Neuronal stem cell (in vitro differentiated cells): ENCODE measurements at regions not wholly inside any gene's neighbourhood (a gene's known extent, or its start where the extent isn't known, plus 50 kb on each side); places are given as distances from the start of the nearest gene placed in this dataset.

Experiments used
- DNase-seq: peaks from one replicate; pipeline ENCODE4 v3.0.0-alpha.2; 2013; ENCODE audit warnings: low spot score
- H2AFZ ChIP-seq: one replicate; pipeline ENCODE4 v1.6.1; 2013; ENCODE audit warnings: mild to moderate bottlenecking, low read length, inconsistent platforms
- H2AK5ac ChIP-seq: 2 replicates; pipeline ENCODE4 v1.6.1; 2013; ENCODE audit warnings: low read depth, mild to moderate bottlenecking, inconsistent platforms, low read length, moderate library complexity, mixed read lengths
- H2BK120ac ChIP-seq: 2 replicates; pipeline ENCODE4 v1.6.1; 2013; ENCODE audit warnings: low read depth, mild to moderate bottlenecking, inconsistent platforms, low read length, moderate library complexity, mixed read lengths
- H2BK12ac ChIP-seq: one replicate; pipeline ENCODE4 v1.6.1; 2013; ENCODE audit warnings: low read length, inconsistent platforms
- H2BK15ac ChIP-seq: 2 replicates; pipeline ENCODE4 v1.6.1; 2013; ENCODE audit warnings: mild to moderate bottlenecking, low read length, inconsistent platforms, mixed read lengths
- H2BK5ac ChIP-seq: one replicate; pipeline ENCODE4 v1.6.1; 2013; ENCODE audit warnings: inconsistent platforms, mild to moderate bottlenecking, low read length, moderate library complexity
- H3K14ac ChIP-seq: one replicate; pipeline ENCODE4 v1.6.1; 2013; ENCODE audit warnings: low read length, inconsistent platforms
- H3K18ac ChIP-seq: 2 replicates; pipeline ENCODE4 v1.6.1; 2013; ENCODE audit warnings: low read length, inconsistent platforms
- H3K23ac ChIP-seq: 2 replicates; pipeline ENCODE4 v1.6.1; 2013; ENCODE audit warnings: low read depth, mild to moderate bottlenecking, mixed read lengths, low read length, inconsistent platforms; ENCODE audit not compliant: poor library complexity
- H3K27ac ChIP-seq: replicated peaks from 3 replicates; pipeline ENCODE4 v1.5.1; 2013; ENCODE audit warnings: low read length, inconsistent platforms
- H3K27me3 ChIP-seq, 3 experiments: 2 replicates each; pipeline ENCODE4 v1.6.1; 2013; ENCODE audit warnings: low read length in 3 of 3, mild to moderate bottlenecking in 2 of 3, inconsistent platforms in 1 of 3, low read depth in 1 of 3, mixed read lengths in 1 of 3, moderate library complexity in 1 of 3; ENCODE audit not compliant: control insufficient read depth in 3 of 3, insufficient read depth in 3 of 3
- H3K36me3 ChIP-seq, 2 donors: replicated peaks in 1 of 2; 2 replicates each; pipeline ENCODE4 v1.6.1; 2013; ENCODE audit warnings: low read length in 2 of 2; ENCODE audit not compliant: control insufficient read depth in 2 of 2, insufficient read depth in 2 of 2
- H3K4ac ChIP-seq: 2 replicates; pipeline ENCODE4 v1.6.1; 2013; ENCODE audit warnings: inconsistent platforms, mild to moderate bottlenecking, low read length, moderate library complexity
- H3K4me1 ChIP-seq, 2 donors: 1 replicate in 1 of 2; 2 replicates in 1 of 2; pipeline ENCODE4 v1.6.1; 2013; ENCODE audit warnings: low read length in 2 of 2, low read depth in 1 of 2; ENCODE audit not compliant: control insufficient read depth in 2 of 2, insufficient read depth in 1 of 2
- H3K4me2 ChIP-seq: one replicate; pipeline ENCODE4 v1.6.1; 2013; ENCODE audit warnings: mild to moderate bottlenecking, low read length, inconsistent platforms; ENCODE audit not compliant: insufficient read depth, poor library complexity, severe bottlenecking
- H3K4me3 ChIP-seq, 2 donors: 2 replicates each; pipeline ENCODE4 v1.5.1; 2013; ENCODE audit warnings: low read length in 2 of 2, mild to moderate bottlenecking in 2 of 2, inconsistent platforms in 1 of 2, moderate library complexity in 1 of 2
- H3K79me1 ChIP-seq: one replicate; pipeline ENCODE4 v1.6.1; 2013; ENCODE audit warnings: low read depth, mild to moderate bottlenecking, inconsistent platforms, low read length, moderate library complexity
- H3K9ac ChIP-seq: one replicate; pipeline ENCODE4 v1.6.1; 2013; ENCODE audit warnings: mild to moderate bottlenecking, low read depth, low read length, inconsistent platforms; ENCODE audit not compliant: poor library complexity
- H3K9me3 ChIP-seq, 2 donors: replicated peaks in 1 of 2; 2 replicates each; pipeline versions ENCODE3 to v1.6.1; 2013; ENCODE audit warnings: low read length in 2 of 2, mild to moderate bottlenecking in 2 of 2, inconsistent platforms in 1 of 2, low read depth in 1 of 2, mixed read lengths in 1 of 2, moderate library complexity in 1 of 2; ENCODE audit not compliant: control insufficient read depth in 2 of 2, insufficient read depth in 1 of 2
- H4K8ac ChIP-seq: one replicate; pipeline ENCODE4 v1.6.1; 2013; ENCODE audit warnings: low read depth, mild to moderate bottlenecking, inconsistent platforms, low read length, moderate library complexity
- H4K91ac ChIP-seq: one replicate; pipeline ENCODE4 v1.6.1; 2013; ENCODE audit warnings: low read length, low read depth, mild to moderate bottlenecking, inconsistent platforms; ENCODE audit not compliant: poor library complexity
- WGBS, 2 donors: extraction: QIAGEN DNeasy Blood & Tissue Kit; methylation state at CpG; one replicate each; pipeline ENCODE4 v1.1.7; 2013; ENCODE audit warnings: missing lambda C conversion rate in 2 of 2, mixed read lengths in 1 of 2; ENCODE audit not compliant: insufficient read length in 2 of 2, insufficient replicate concordance in 1 of 2; ENCODE audit errors: extremely low coverage in 2 of 2; 5-methylcytosine and 5-hydroxymethylcytosine counted together

DNA sequence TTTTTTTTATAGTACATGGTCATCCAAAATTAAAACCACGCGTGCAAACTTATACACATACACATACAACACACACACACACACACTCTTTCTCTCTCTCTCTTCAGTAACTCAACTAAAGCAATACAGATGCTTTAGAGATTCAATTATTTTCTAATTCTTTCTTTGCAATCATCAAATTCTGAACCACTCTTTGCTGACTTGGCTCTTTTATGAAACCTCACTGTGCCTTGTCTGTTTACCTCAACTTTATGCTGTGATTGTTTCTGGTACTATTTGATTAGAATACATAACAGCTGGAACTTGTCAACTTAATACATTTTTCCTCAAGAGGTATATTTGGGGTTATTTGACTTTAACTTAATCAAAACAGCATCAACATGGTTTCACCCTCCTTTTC, 1309.7 kb downstream of the ROBO2 start:
- no CpG with 5 or more reads among the region's 2 CpGs for WGBS, 2 donors

GRCh38 chr3:78351334-78351733, 1311.4 kb downstream of the ROBO2 start:
- no peak overlapping the region for H3K4ac ChIP-seq
- no peaks in the 10 kb centered on the region for H3K27me3 ChIP-seq
- H2BK12ac ChIP-seq: no peak overlapping the region
- no peak overlapping the region for H3K27ac ChIP-seq
- H3K14ac ChIP-seq: no peak overlapping the region
- DNase-seq: no peak
- no peak overlapping the region for H2BK120ac ChIP-seq
- H3K79me1 ChIP-seq: no peaks in the 10 kb centered on the region
- H3K4me1 ChIP-seq: peaks cover 0 to 7% of the 10 kb centered on the region in 2 donors
- no peak overlapping the region for H3K4me3 ChIP-seq
- WGBS, 2 donors: no CpG with 5 or more reads among the region's 3 CpGs
- H3K18ac ChIP-seq: no peak overlapping the region
- H2BK5ac ChIP-seq: no peak overlapping the region
- no peak overlapping the region for H2BK15ac ChIP-seq
- no peaks in the 10 kb centered on the region for H3K36me3 ChIP-seq
- H4K8ac ChIP-seq: no peak overlapping the region
- no peak overlapping the region for H2AK5ac ChIP-seq
- H4K91ac ChIP-seq: no peak overlapping the region
- peaks cover 0 to 2% of the 10 kb centered on the region in 2 donors for H3K9me3 ChIP-seq
- no peak overlapping the region for H3K4me2 ChIP-seq
- H3K23ac ChIP-seq: no peak overlapping the region
- H3K9ac ChIP-seq: no peak overlapping the region
- H2AFZ ChIP-seq: no peak overlapping the region

More for the DNA sequence above, 1309.7 kb downstream of the ROBO2 start:
- no peak overlapping the region for H3K23ac ChIP-seq
- no peak overlapping the region for H4K91ac ChIP-seq
- no peak overlapping the region for H2BK120ac ChIP-seq
- H3K9me3 ChIP-seq: no peaks in the 10 kb centered on the region
- H3K27ac ChIP-seq: no peak overlapping the region
- H3K9ac ChIP-seq: no peak overlapping the region
- H3K79me1 ChIP-seq: no peaks in the 10 kb centered on the region
- no peak overlapping the region for H3K4me3 ChIP-seq
- H3K18ac ChIP-seq: no peak overlapping the region
- no peak overlapping the region for H2AK5ac ChIP-seq
- no peaks in the 10 kb centered on the region for H3K27me3 ChIP-seq
- H3K36me3 ChIP-seq: no peaks in the 10 kb centered on the region
- H3K4me2 ChIP-seq: no peak overlapping the region
- no peak overlapping the region for H3K14ac ChIP-seq
- H2BK12ac ChIP-seq: no peak overlapping the region
- H3K4ac ChIP-seq: no peak overlapping the region
- H2BK15ac ChIP-seq: no peak overlapping the region
- no peak overlapping the region for H2AFZ ChIP-seq
- H2BK5ac ChIP-seq: no peak overlapping the region
- peaks cover 0 to 8% of the 10 kb centered on the region in 2 donors for H3K4me1 ChIP-seq
- H4K8ac ChIP-seq: no peak overlapping the region
- no peak for DNase-seq

DNA sequence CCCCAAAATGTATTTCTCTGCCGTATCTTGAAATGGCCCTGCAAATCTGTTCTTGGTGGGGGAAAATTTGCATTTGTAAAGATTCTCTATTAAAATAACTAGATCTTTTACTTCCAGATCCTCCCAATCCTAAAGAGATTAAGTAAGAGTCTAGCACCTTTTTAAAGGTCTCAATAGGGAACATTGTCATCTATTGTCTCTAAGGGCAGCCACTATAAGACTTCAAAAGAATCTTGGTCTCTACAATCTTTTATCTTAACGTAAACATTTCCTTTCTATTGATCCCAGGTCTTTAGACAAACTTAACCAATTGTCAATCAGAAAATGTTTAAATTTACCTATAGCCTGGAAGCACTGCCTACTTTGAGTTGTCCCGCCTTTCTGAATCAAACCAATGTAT, 1313.3 kb downstream of the ROBO2 start:
- Histone ChIP-seq H3K4ac (no peak overlapping the region), H3K9me3 (peaks cover 0 to 2% of the 10 kb centered on the region in 2 donors), H3K4me2 (no peak overlapping the region), H2BK120ac (no peak overlapping the region), H3K9ac (no peak overlapping the region), H2BK15ac (no peak overlapping the region), H3K36me3 (no peaks in the 10 kb centered on the region), H3K4me3 (no peak overlapping the region), H3K23ac (no peak overlapping the region), H3K79me1 (no peaks in the 10 kb centered on the region), H3K4me1 (no peaks in the 10 kb centered on the region), H3K27me3 (no peaks in the 10 kb centered on the region), H3K18ac (no peak overlapping the region), H2AK5ac (no peak overlapping the region), H2BK12ac (no peak overlapping the region), H3K27ac (no peak overlapping the region), H2AFZ (no peak overlapping the region), H4K91ac (no peak overlapping the region), H3K14ac (no peak overlapping the region), H2BK5ac (no peak overlapping the region), H4K8ac (no peak overlapping the region)
- WGBS, 2 donors: no CpG with 5 or more reads among the region's 3 CpGs
- no peak for DNase-seq

GRCh38 chr3:78360849-78361248, 1321.0 kb downstream of the ROBO2 start:
- H3K4ac ChIP-seq: no peak overlapping the region
- no peak overlapping the region for H3K18ac ChIP-seq
- no CpG with 5 or more reads among the region's 4 CpGs for WGBS, 2 donors
- no peaks in the 10 kb centered on the region for H3K9me3 ChIP-seq
- no peak overlapping the region for H4K91ac ChIP-seq
- no peak overlapping the region for H3K14ac ChIP-seq
- no peak overlapping the region for H2BK12ac ChIP-seq
- H3K23ac ChIP-seq: no peak overlapping the region
- H3K79me1 ChIP-seq: no peaks in the 10 kb centered on the region
- H3K4me3 ChIP-seq: no peak overlapping the region
- H3K27me3 ChIP-seq: no peaks in the 10 kb centered on the region
- H3K36me3 ChIP-seq: no peaks in the 10 kb centered on the region
- H3K27ac ChIP-seq: no peak overlapping the region
- no peak overlapping the region for H2BK120ac ChIP-seq
- H3K9ac ChIP-seq: no peak overlapping the region
- no peak overlapping the region for H3K4me2 ChIP-seq
- H2BK15ac ChIP-seq: no peak overlapping the region
- no peak for DNase-seq
- H2AK5ac ChIP-seq: no peak overlapping the region
- H2AFZ ChIP-seq: no peak overlapping the region
- H3K4me1 ChIP-seq: no peaks in the 10 kb centered on the region
- H4K8ac ChIP-seq: no peak overlapping the region
- no peak overlapping the region for H2BK5ac ChIP-seq
